Caco-2 (cell line): ENCODE measurements at regions not wholly inside any gene's neighbourhood (a gene's known extent, or its start where the extent isn't known, plus 50 kb on each side); places are given as distances from the start of the nearest gene placed in this dataset.

ENCODE experiments used
- BruUV-seq: library from RNA; stranded (reverse); fragments of 400-500 nt; replicated peaks from 2 replicates; lab custom pipeline; 2021; lab: Mats Ljungman, UMichigan
- CTCF ChIA-PET: fragments of 300-600 bp; sonication (Branson Sonifier 250); formaldehyde crosslinking; loops from one replicate; lab custom pipeline; 2022; ENCODE audit warnings: antibody characterized with exemption; lab: Charles Lee
- POLR2A ChIA-PET: fragments of 300-600 bp; sonication (Branson Sonifier 250); formaldehyde crosslinking; loops from one replicate; lab custom pipeline; 2022; ENCODE audit warnings: antibody characterized with exemption; lab: Charles Lee
- DNase-seq, 2 experiments: peaks; one replicate each; pipeline versions ENCODE4 v3.0.0 to v3.0.0-alpha.2; 2020 to 2022
- H3K27me3 ChIP-seq: replicated peaks from 2 replicates; pipeline ENCODE4 v1.6.0; 2011; ENCODE audit warnings: low read length; ENCODE audit not compliant: control insufficient read depth, insufficient read depth
- H3K36me3 ChIP-seq: 2 replicates; pipeline ENCODE4 v1.5.1; 2011; ENCODE audit warnings: low read length; ENCODE audit not compliant: control insufficient read depth, insufficient read depth
- H3K4me1 ChIP-seq: fragments of 250-450 bp; sonication (Bioruptor Pico); 2 replicates; pipeline ENCODE4 v1.5.1; 2020; ENCODE audit warnings: mild to moderate bottlenecking
- H3K4me3 ChIP-seq: 2 replicates; pipeline ENCODE4 v1.5.1; 2011; ENCODE audit warnings: low read depth, mild to moderate bottlenecking, control low read depth, low read length
- H3K9me3 ChIP-seq: fragments of 250-450 bp; sonication (Bioruptor Pico); 2 replicates; pipeline ENCODE4 v1.5.1; 2020; ENCODE audit warnings: mild to moderate bottlenecking, moderate library complexity
- H3K27ac Mint-ChIP-seq: one replicate; pipeline ENCODE4 v1.8.0; 2022; ENCODE audit warnings: mixed read lengths; ENCODE audit not compliant: unreplicated experiment
- H3K27me3 Mint-ChIP-seq: one replicate; pipeline ENCODE4 v1.8.0; 2022; ENCODE audit warnings: mixed read lengths; ENCODE audit not compliant: insufficient read depth, unreplicated experiment
- H3K36me3 Mint-ChIP-seq: one replicate; pipeline ENCODE4 v1.8.0; 2022; ENCODE audit warnings: mild to moderate bottlenecking, mixed read lengths; ENCODE audit not compliant: insufficient read depth, unreplicated experiment
- H3K4me1 Mint-ChIP-seq: one replicate; pipeline ENCODE4 v1.8.0; 2022; ENCODE audit warnings: low read depth, mixed read lengths; ENCODE audit not compliant: unreplicated experiment
- H3K4me3 Mint-ChIP-seq: one replicate; pipeline ENCODE4 v1.8.0; 2022; ENCODE audit warnings: mild to moderate bottlenecking, moderate library complexity, mixed read lengths; ENCODE audit not compliant: unreplicated experiment
- H3K9me3 Mint-ChIP-seq: one replicate; pipeline ENCODE4 v1.8.0; 2022; ENCODE audit warnings: mixed read lengths; ENCODE audit not compliant: unreplicated experiment
- CTCF ChIP-seq, 2 experiments: fragments of 200-600 bp in 1 of 2; IDR thresholded peaks; 1 replicate in 1 of 2; 2 replicates in 1 of 2; pipeline versions ENCODE4 v1.5.1 to v1.8.0; 2011 to 2022; ENCODE audit warnings: antibody characterized with exemption in 1 of 2, control low read depth in 1 of 2, inconsistent platforms in 1 of 2, low read depth in 1 of 2, low read length in 1 of 2, mild to moderate bottlenecking in 1 of 2, moderate library complexity in 1 of 2; ENCODE audit not compliant: insufficient read depth in 1 of 2, severe bottlenecking in 1 of 2, unreplicated experiment in 1 of 2
- intact Hi-C: fragments of 100-400 bp; cut with micrococcal nuclease; formaldehyde crosslinking; loops from one replicate; pipeline ENCODE4 v1.10.0; 2022; ENCODE audit not compliant: unreplicated experiment

- Histone ChIP-seq H3K27me3 (no peaks in the 10 kb centered on the region), H3K4me3 (no peak overlapping the region), H3K36me3 (no peaks in the 10 kb centered on the region), H3K9me3 (no peaks in the 10 kb centered on the region), H3K4me1 (no peaks in the 10 kb centered on the region)
- DNase-seq: no peak
- Mint-ChIP-seq H3K4me3 (no peak overlapping the region), H3K9me3 (peaks cover 9% of the 10 kb centered on the region), H3K27me3 (no peaks in the 10 kb centered on the region), H3K4me1 (no peaks in the 10 kb centered on the region), H3K27ac (no peak overlapping the region), H3K36me3 (no peaks in the 10 kb centered on the region)
- no peak for TF ChIP-seq CTCF (IDR thresholded peaks at IDR 0.05; ENCODE audit: insufficient read depth in 1 of 2, low read depth in 1 of 2, low read length in 1 of 2, severe bottlenecking in 1 of 2, unreplicated experiment in 1 of 2)
- POLR2A ChIA-PET: no interaction called here
- intact Hi-C loops: no loop called here
- no TSS peak for BruUV-seq
- CTCF ChIA-PET: no interaction called here
Observed at GRCh38 chr5:124444147-124444775, 302.2 kb downstream of the ZNF608 start.

GRCh38 chr5:124440471-124440870 lies 306.0 kb downstream of the ZNF608 start:
- Mint-ChIP-seq H3K27ac (no peak overlapping the region), H3K4me1 (no peaks in the 10 kb centered on the region)
- no peak for DNase-seq

GRCh38 chr5:124439609-124440008 lies 306.8 kb downstream of the ZNF608 start:
- Histone ChIP-seq H3K4me3 (no peak overlapping the region), H3K27me3 (no peaks in the 10 kb centered on the region), H3K4me1 (no peaks in the 10 kb centered on the region), H3K36me3 (no peaks in the 10 kb centered on the region), H3K9me3 (no peaks in the 10 kb centered on the region)
- H3K36me3 Mint-ChIP-seq: no peaks in the 10 kb centered on the region
- POLR2A ChIA-PET: interaction anchor here (0.6 kb wide), 1 partner anchor 283 kb away, joined by 10 read pairs; no protein-coding TSS in a partner anchor
- H3K4me1 Mint-ChIP-seq: no peaks in the 10 kb centered on the region
- no peak overlapping the region for H3K27ac Mint-ChIP-seq
- TF ChIP-seq CTCF (IDR thresholded peaks at IDR 0.05; ENCODE audit: insufficient read depth in 1 of 2, low read depth in 1 of 2, low read length in 1 of 2, severe bottlenecking in 1 of 2, unreplicated experiment in 1 of 2): no peak
- H3K4me3 Mint-ChIP-seq: no peak overlapping the region
- CTCF ChIA-PET: no interaction called here
- BruUV-seq: no TSS peak
- no peaks in the 10 kb centered on the region for H3K27me3 Mint-ChIP-seq
- H3K9me3 Mint-ChIP-seq: no peaks in the 10 kb centered on the region
- intact Hi-C loops: no loop called here
- DNase-seq: no peak

More at GRCh38 chr5:124440471-124440870, 306.0 kb downstream of the ZNF608 start:
- H3K36me3 Mint-ChIP-seq: no peaks in the 10 kb centered on the region
- no TSS peak for BruUV-seq
- intact Hi-C loops: no loop called here
- TF ChIP-seq CTCF (IDR thresholded peaks at IDR 0.05; ENCODE audit: insufficient read depth in 1 of 2, low read depth in 1 of 2, low read length in 1 of 2, severe bottlenecking in 1 of 2, unreplicated experiment in 1 of 2): no peak
- Histone ChIP-seq H3K4me3 (no peak overlapping the region), H3K36me3 (no peaks in the 10 kb centered on the region), H3K9me3 (no peaks in the 10 kb centered on the region), H3K27me3 (no peaks in the 10 kb centered on the region), H3K4me1 (no peaks in the 10 kb centered on the region)
- ChIA-PET POLR2A (no interaction called here), CTCF (no interaction called here)
- no peaks in the 10 kb centered on the region for H3K27me3 Mint-ChIP-seq
- no peak overlapping the region for H3K4me3 Mint-ChIP-seq
- no peaks in the 10 kb centered on the region for H3K9me3 Mint-ChIP-seq
